ENCODE measurements at regions not wholly inside any gene's neighbourhood (a gene's known extent, or its start where the extent isn't known, plus 50 kb on each side); places are given as distances from the start of the nearest gene placed in this dataset.
"Not testable (repeated sequence)": the region's sequence is repeated elsewhere in the genome, so short reads cannot be mapped to it uniquely, and the experiment has no call there.

- DNase-seq, result no peak
These were observed 84.5 kb upstream of the RALGAPA2 start for GRCh38 chr20:20796766-20797440.

- no peak for DNase-seq
These were observed 83.3 kb upstream of the RALGAPA2 start for GRCh38 chr20:20795721-20796120.

GRCh38 chr20:20795119-20795518 is 82.7 kb upstream of the RALGAPA2 start:
- no peak for DNase-seq

- no peak for DNase-seq
These were observed 81.1 kb upstream of the RALGAPA2 start for GRCh38 chr20:20793591-20793990.

GRCh38 chr20:20791664-20792568 is 79.5 kb upstream of the RALGAPA2 start:
- DNase-seq, result no peak

GRCh38 chr20:20788308-20788707 is 75.9 kb upstream of the RALGAPA2 start:
- DNase-seq, result no peak

GRCh38 chr20:20786428-20786827 is 74.0 kb upstream of the RALGAPA2 start:
- peak in 4 of 51 donors; percentile 1 to 17 (median 8) for DNase-seq

- DNase-seq, result no peak
These were observed 72.8 kb upstream of the RALGAPA2 start for GRCh38 chr20:20785226-20785625.

- not testable (repeated sequence) for DNase-seq
These were observed 72.0 kb upstream of the RALGAPA2 start for GRCh38 chr20:20784450-20784849.

- no peak for DNase-seq
These were observed 71.0 kb upstream of the RALGAPA2 start for GRCh38 chr20:20783450-20783849.

GRCh38 chr20:20782755-20783154 is 70.3 kb upstream of the RALGAPA2 start:
- no peak for DNase-seq

- peak in 2 of 51 donors; percentile 2 to 3 for DNase-seq
These were observed 69.8 kb upstream of the RALGAPA2 start for GRCh38 chr20:20782231-20782630.

GRCh38 chr20:20781029-20781428 is 68.6 kb upstream of the RALGAPA2 start:
- no peak for DNase-seq

- DNase-seq, result peak in 8 of 51 donors; percentile 2 to 52 (median 9)
These were observed 67.8 kb upstream of the RALGAPA2 start for GRCh38 chr20:20780127-20780824.

- DNase-seq, result no peak
These were observed 66.2 kb upstream of the RALGAPA2 start for GRCh38 chr20:20778676-20779075.

GRCh38 chr20:20772497-20773085 is 60.1 kb upstream of the RALGAPA2 start:
- DNase-seq, result no peak

- no peak for DNase-seq
These were observed 55.9 kb upstream of the RALGAPA2 start for GRCh38 chr20:20768202-20768815.

GRCh38 chr20:20765696-20766365 is 53.4 kb upstream of the RALGAPA2 start:
- DNase-seq, result no peak

GRCh38 chr20:20763650-20764049 is 51.2 kb upstream of the RALGAPA2 start:
- DNase-seq, result no peak
